RPMI8226 (cell line): ENCODE measurements at regions not wholly inside any gene's neighbourhood (a gene's known extent, or its start where the extent isn't known, plus 50 kb on each side); places are given as distances from the start of the nearest gene placed in this dataset.
"Not testable (repeated sequence)": the region's sequence is repeated elsewhere in the genome, so short reads cannot be mapped to it uniquely, and the experiment has no call there.

Experiments
- DNase-seq: peaks from one replicate; pipeline ENCODE4 v3.0.0-alpha.2; 2015

GRCh38 chr22:47504962-47505361 lies 742.5 kb downstream of the TBC1D22A start:
- no peak for DNase-seq

- DNase-seq, result no peak
Measured at GRCh38 chr22:47498969-47499495, 736.6 kb downstream of the TBC1D22A start.

- DNase-seq, result no peak
Measured at GRCh38 chr22:47497666-47498065, 735.2 kb downstream of the TBC1D22A start.

GRCh38 chr22:47495110-47495509 lies 732.7 kb downstream of the TBC1D22A start:
- DNase-seq, result no peak

- DNase-seq, result not testable (repeated sequence)
Measured at GRCh38 chr22:47488131-47488530, 725.7 kb downstream of the TBC1D22A start.

GRCh38 chr22:47486569-47487312 lies 724.3 kb downstream of the TBC1D22A start:
- peak; percentile 19 for DNase-seq

- peak; percentile 23 for DNase-seq
Measured at GRCh38 chr22:47484960-47485569, 722.6 kb downstream of the TBC1D22A start.

GRCh38 chr22:47476231-47476630 lies 713.8 kb downstream of the TBC1D22A start:
- no peak for DNase-seq

GRCh38 chr22:47474895-47475294 lies 712.4 kb downstream of the TBC1D22A start:
- peak; percentile 14 for DNase-seq

GRCh38 chr22:47474464-47474863 lies 712.0 kb downstream of the TBC1D22A start:
- peak; percentile 38 for DNase-seq

- DNase-seq, result no peak
Measured at GRCh38 chr22:47472636-47473035, 710.2 kb downstream of the TBC1D22A start.

- no peak for DNase-seq
Measured at GRCh38 chr22:47471406-47471805, 709.0 kb downstream of the TBC1D22A start.

- no peak for DNase-seq
Measured at GRCh38 chr22:47465809-47466208, 703.4 kb downstream of the TBC1D22A start.

GRCh38 chr22:47465222-47465621 lies 702.8 kb downstream of the TBC1D22A start:
- no peak for DNase-seq

- DNase-seq, result no peak
Measured at GRCh38 chr22:47463220-47463619, 700.8 kb downstream of the TBC1D22A start.

- DNase-seq, result no peak
Measured at GRCh38 chr22:47460861-47461260, 698.4 kb downstream of the TBC1D22A start.

GRCh38 chr22:47460176-47460575 lies 697.7 kb downstream of the TBC1D22A start:
- no peak for DNase-seq

GRCh38 chr22:47458348-47458747 lies 695.9 kb downstream of the TBC1D22A start:
- DNase-seq, result no peak

- DNase-seq, result no peak
Measured at GRCh38 chr22:47457509-47458300, 695.3 kb downstream of the TBC1D22A start.

GRCh38 chr22:47457021-47457420 lies 694.6 kb downstream of the TBC1D22A start:
- DNase-seq, result no peak

- no peak for DNase-seq
Measured at GRCh38 chr22:47456031-47456430, 693.6 kb downstream of the TBC1D22A start.

GRCh38 chr22:47453049-47453448 lies 690.6 kb downstream of the TBC1D22A start:
- DNase-seq, result no peak

- DNase-seq, result peak; percentile 54
Measured at GRCh38 chr22:47452184-47452583, 689.7 kb downstream of the TBC1D22A start.
